SH-SY5Y (cell line): ENCODE measurements at regions not wholly inside any gene's neighbourhood (a gene's known extent, or its start where the extent isn't known, plus 50 kb on each side); places are given as distances from the start of the nearest gene placed in this dataset.

Experiments
- GATA2 ChIP-seq: IDR thresholded peaks from 2 replicates; pipeline ENCODE4 v1.6.1; 2011; ENCODE audit warnings: mild to moderate bottlenecking, low read depth, low read length
- GATA3 ChIP-seq: IDR thresholded peaks from 2 replicates; pipeline ENCODE4 v1.6.1; 2011; ENCODE audit warnings: low read depth, mild to moderate bottlenecking, low read length, moderate library complexity

- TF ChIP-seq GATA2 = no peak
- TF ChIP-seq GATA3 = no peak
Measured at GRCh38 chr4:111178231-111178630, 555.4 kb upstream of the PITX2 start.

- TF ChIP-seq GATA3 (no peak), GATA2 (no peak)
Measured at GRCh38 chr4:111187108-111187507, 564.2 kb upstream of the PITX2 start.

GRCh38 chr4:111198446-111198845, 575.6 kb upstream of the PITX2 start:
- no peak for TF ChIP-seq GATA3
- no peak for TF ChIP-seq GATA2

- TF ChIP-seq GATA2 = no peak
- no peak for TF ChIP-seq GATA3
Measured at GRCh38 chr4:111204797-111205196, 581.9 kb upstream of the PITX2 start.

- TF ChIP-seq GATA2 = no peak
- TF ChIP-seq GATA3 = no peak
Measured at GRCh38 chr4:111208970-111209369, 586.1 kb upstream of the PITX2 start.

GRCh38 chr4:111209706-111210105, 586.8 kb upstream of the PITX2 start:
- TF ChIP-seq GATA3 = no peak
- no peak for TF ChIP-seq GATA2

- TF ChIP-seq GATA3 = no peak
- no peak for TF ChIP-seq GATA2
Measured at GRCh38 chr4:111210595-111210994, 587.7 kb upstream of the PITX2 start.

- TF ChIP-seq GATA3 = no peak
Measured at GRCh38 chr4:111213531-111213930, 590.7 kb upstream of the PITX2 start.

- no peak for TF ChIP-seq GATA2
- no peak for TF ChIP-seq GATA3
Measured at GRCh38 chr4:111214371-111214770, 591.5 kb upstream of the PITX2 start.

GRCh38 chr4:111215755-111216154, 592.9 kb upstream of the PITX2 start:
- TF ChIP-seq GATA3 = no peak
- no peak for TF ChIP-seq GATA2

GRCh38 chr4:111216791-111217190, 593.9 kb upstream of the PITX2 start:
- no peak for TF ChIP-seq GATA3
- no peak for TF ChIP-seq GATA2

- TF ChIP-seq GATA2 = no peak
- no peak for TF ChIP-seq GATA3
Measured at GRCh38 chr4:111221371-111221770, 598.5 kb upstream of the PITX2 start.

- TF ChIP-seq GATA3 (no peak), GATA2 (no peak)
Measured at GRCh38 chr4:111228396-111228795, 605.5 kb upstream of the PITX2 start.

GRCh38 chr4:111228874-111229273, 606.0 kb upstream of the PITX2 start:
- TF ChIP-seq GATA2 = no peak
- TF ChIP-seq GATA3 = no peak

GRCh38 chr4:111230265-111230664, 607.4 kb upstream of the PITX2 start:
- TF ChIP-seq GATA2 (no peak), GATA3 (no peak)

GRCh38 chr4:111231281-111231680, 608.4 kb upstream of the PITX2 start:
- TF ChIP-seq GATA2 (no peak), GATA3 (no peak)
